ENCODE measurements at regions not wholly inside any gene's neighbourhood (a gene's known extent, or its start where the extent isn't known, plus 50 kb on each side); places are given as distances from the start of the nearest gene placed in this dataset.
"Not testable (repeated sequence)": the region's sequence is repeated elsewhere in the genome, so short reads cannot be mapped to it uniquely, and the experiment has no call there.

- no peak for DNase-seq (ENCODE audit: low read depth)
Measured at GRCh38 chr3:164927728-164928127, 150.6 kb downstream of the SI start.

GRCh38 chr3:164918905-164919304, 159.4 kb downstream of the SI start:
- no peak for DNase-seq (ENCODE audit: low read depth)

- DNase-seq (ENCODE audit: low read depth) = no peak
Measured at GRCh38 chr3:164912916-164913315, 165.4 kb downstream of the SI start.

GRCh38 chr3:164903820-164904451, 174.4 kb downstream of the SI start:
- DNase-seq (ENCODE audit: low read depth) = no peak

GRCh38 chr3:164897342-164897741, 181.0 kb downstream of the SI start:
- DNase-seq (ENCODE audit: low read depth) = no peak

- no peak for DNase-seq (ENCODE audit: low read depth)
Measured at GRCh38 chr3:164890061-164890460, 188.2 kb downstream of the SI start.

GRCh38 chr3:164883171-164883570, 195.1 kb downstream of the SI start:
- DNase-seq (ENCODE audit: low read depth) = no peak

GRCh38 chr3:164879201-164879600, 199.1 kb downstream of the SI start:
- no peak for DNase-seq (ENCODE audit: low read depth)

GRCh38 chr3:164864454-164864853, 213.8 kb downstream of the SI start:
- no peak for DNase-seq (ENCODE audit: low read depth)

- no peak for DNase-seq (ENCODE audit: low read depth)
Measured at GRCh38 chr3:164852866-164853265, 225.4 kb downstream of the SI start.

GRCh38 chr3:164851905-164852304, 226.4 kb downstream of the SI start:
- no peak for DNase-seq (ENCODE audit: low read depth)

- DNase-seq (ENCODE audit: low read depth) = no peak
Measured at GRCh38 chr3:164851204-164851603, 227.1 kb downstream of the SI start.

- no peak for DNase-seq (ENCODE audit: low read depth)
Measured at GRCh38 chr3:164848923-164849322, 229.4 kb downstream of the SI start.

- DNase-seq (ENCODE audit: low read depth) = no peak
Measured at GRCh38 chr3:164845739-164846138, 232.6 kb downstream of the SI start.

GRCh38 chr3:164832216-164832615, 246.1 kb downstream of the SI start:
- DNase-seq (ENCODE audit: low read depth) = no peak

- DNase-seq (ENCODE audit: low read depth) = no peak
Measured at GRCh38 chr3:164818318-164818717, 260.0 kb downstream of the SI start.

- DNase-seq (ENCODE audit: low read depth) = no peak
Measured at GRCh38 chr3:164814106-164814505, 264.2 kb downstream of the SI start.

- DNase-seq (ENCODE audit: low read depth) = no peak
Measured at GRCh38 chr3:164812042-164812441, 266.3 kb downstream of the SI start.

GRCh38 chr3:164806188-164806587, 272.1 kb downstream of the SI start:
- DNase-seq (ENCODE audit: low read depth) = no peak

- DNase-seq (ENCODE audit: low read depth) = no peak
Measured at GRCh38 chr3:164794099-164794498, 284.2 kb downstream of the SI start.

GRCh38 chr3:164791263-164791662, 287.0 kb downstream of the SI start:
- no peak for DNase-seq (ENCODE audit: low read depth)

GRCh38 chr3:164784407-164784806, 293.9 kb downstream of the SI start:
- DNase-seq (ENCODE audit: low read depth) = not testable (repeated sequence)

- DNase-seq (ENCODE audit: low read depth) = no peak
Measured at GRCh38 chr3:164781755-164782154, 296.5 kb downstream of the SI start.

- no peak for DNase-seq (ENCODE audit: low read depth)
Measured at GRCh38 chr3:164779816-164780215, 298.5 kb downstream of the SI start.

- no peak for DNase-seq (ENCODE audit: low read depth)
Measured at GRCh38 chr3:164752812-164753211, 325.5 kb downstream of the SI start.
